ENCODE measurements at regions not wholly inside any gene's neighbourhood (a gene's known extent, or its start where the extent isn't known, plus 50 kb on each side); places are given as distances from the start of the nearest gene placed in this dataset.

GRCh38 chr5:24817966-24818365 lies 173.2 kb upstream of the CDH10 start:
- TF ChIP-seq CTCF (IDR thresholded peaks at IDR 0.05; ENCODE audit: low read depth, low read length): no peak
- DNase-seq (ENCODE audit: low read depth, low spot score): no peak
- Histone ChIP-seq H3K4me3 (ENCODE audit: low read depth, low read length) (no peak overlapping the region), H3K27me3 (ENCODE audit: control insufficient read depth, insufficient read depth, low read length) (no peaks in the 10 kb centered on the region), H3K9me3 (ENCODE audit: control insufficient read depth, insufficient read depth, low read length) (peaks cover 3% of the 10 kb centered on the region), H3K27ac (ENCODE audit: low read depth, low read length) (no peak overlapping the region)
- ChIA-PET POLR2A (no interaction called here), CTCF (no interaction called here)

- no peak for DNase-seq (ENCODE audit: low read depth, low spot score)
- CTCF ChIA-PET: no interaction called here
- Histone ChIP-seq H3K9me3 (ENCODE audit: control insufficient read depth, insufficient read depth, low read length) (0 out of 2 replicates have a peak, but pooled peaks cover 3% of the 10 kb centered on the region), H3K27ac (ENCODE audit: low read depth, low read length) (no peak overlapping the region), H3K4me3 (ENCODE audit: low read depth, low read length) (no peak overlapping the region), H3K27me3 (ENCODE audit: control insufficient read depth, insufficient read depth, low read length) (no peaks in the 10 kb centered on the region)
- POLR2A ChIA-PET: no interaction called here
- no peak for TF ChIP-seq CTCF (IDR thresholded peaks at IDR 0.05; ENCODE audit: low read depth, low read length)
These were observed 171.4 kb upstream of the CDH10 start for GRCh38 chr5:24816206-24816605.

- TF ChIP-seq CTCF (IDR thresholded peaks at IDR 0.05; ENCODE audit: low read depth, low read length): no peak
- ChIA-PET POLR2A (no interaction called here), CTCF (no interaction called here)
- no peak for DNase-seq (ENCODE audit: low read depth, low spot score)
- Histone ChIP-seq H3K27ac (ENCODE audit: low read depth, low read length) (no peak overlapping the region), H3K9me3 (ENCODE audit: control insufficient read depth, insufficient read depth, low read length) (peaks cover 3% of the 10 kb centered on the region; the same call in 1 of the 2 replicates), H3K4me3 (ENCODE audit: low read depth, low read length) (no peak overlapping the region), H3K27me3 (ENCODE audit: control insufficient read depth, insufficient read depth, low read length) (no peaks in the 10 kb centered on the region)
These were observed 160.5 kb upstream of the CDH10 start for GRCh38 chr5:24805230-24805629.

GRCh38 chr5:24804221-24804681 lies 159.5 kb upstream of the CDH10 start:
- CTCF ChIA-PET: no interaction called here
- no peak for TF ChIP-seq CTCF (IDR thresholded peaks at IDR 0.05; ENCODE audit: low read depth, low read length)
- no peak overlapping the region for H3K27ac ChIP-seq (ENCODE audit: low read depth, low read length)
- POLR2A ChIA-PET: no interaction called here
- no peak overlapping the region for H3K4me3 ChIP-seq (ENCODE audit: low read depth, low read length)
- peaks cover 3% of the 10 kb centered on the region; the same call in 1 of the 2 replicates for H3K9me3 ChIP-seq (ENCODE audit: control insufficient read depth, insufficient read depth, low read length)
- H3K27me3 ChIP-seq (ENCODE audit: control insufficient read depth, insufficient read depth, low read length): no peaks in the 10 kb centered on the region
- DNase-seq (ENCODE audit: low read depth, low spot score): no peak

- no peak for TF ChIP-seq CTCF (IDR thresholded peaks at IDR 0.05; ENCODE audit: low read depth, low read length)
- ChIA-PET CTCF (no interaction called here), POLR2A (no interaction called here)
- Histone ChIP-seq H3K4me3 (ENCODE audit: low read depth, low read length) (no peak overlapping the region), H3K27ac (ENCODE audit: low read depth, low read length) (no peak overlapping the region), H3K9me3 (ENCODE audit: control insufficient read depth, insufficient read depth, low read length) (no peaks in the 10 kb centered on the region), H3K27me3 (ENCODE audit: control insufficient read depth, insufficient read depth, low read length) (no peaks in the 10 kb centered on the region)
- no peak for DNase-seq (ENCODE audit: low read depth, low spot score)
These were observed 146.5 kb upstream of the CDH10 start for GRCh38 chr5:24791326-24791725.

Data from AG04450 (cell line).